Astrocyte of the hippocampus (primary cell): ENCODE measurements at regions not wholly inside any gene's neighbourhood (a gene's known extent, or its start where the extent isn't known, plus 50 kb on each side); places are given as distances from the start of the nearest gene placed in this dataset.

ENCODE experiments used
- DNase-seq: peaks from one replicate; pipeline ENCODE4 v3.0.0; 2011; ENCODE audit warnings: low read depth, low spot score

DNA sequence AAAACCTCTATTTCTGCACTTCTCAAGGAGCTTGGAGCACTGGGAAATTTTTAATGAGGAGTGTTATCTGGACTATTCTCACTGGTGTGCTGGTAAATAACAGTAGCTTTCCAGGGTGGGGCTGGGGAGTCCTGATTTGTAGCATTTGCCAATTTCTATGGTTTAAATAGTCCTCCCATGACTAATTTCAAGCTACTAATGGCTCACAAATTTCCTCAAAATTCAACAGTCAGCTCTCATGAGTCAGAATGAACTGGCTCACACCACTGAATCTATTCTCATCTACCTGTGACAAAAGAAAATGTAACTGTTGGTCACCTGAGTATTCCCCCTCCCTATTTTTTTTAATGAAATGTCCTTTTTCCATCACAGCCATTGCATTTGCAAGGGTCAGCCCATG is 449.6 kb downstream of the KIF16B start:
- DNase-seq: peak; percentile 11

DNA sequence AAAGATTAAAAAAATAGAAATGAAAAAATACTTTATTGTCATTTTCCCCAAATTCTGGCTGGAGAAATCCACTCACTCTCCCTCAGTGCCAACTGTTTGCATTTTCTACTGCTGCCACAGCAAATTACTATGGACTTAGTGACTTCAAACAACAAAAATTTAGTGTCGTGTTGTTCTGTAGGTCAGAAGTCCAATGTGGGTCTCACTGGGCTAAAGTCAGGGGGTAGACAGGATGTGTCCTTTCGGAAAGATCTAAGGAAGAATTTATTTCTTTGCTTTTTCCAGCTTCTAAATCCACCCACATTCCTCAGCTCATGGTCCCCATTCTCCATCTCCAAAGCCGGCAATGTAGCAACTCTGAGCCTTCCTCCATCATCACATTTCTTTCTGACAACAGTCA is 453.3 kb downstream of the KIF16B start:
- DNase-seq: no peak

- no peak for DNase-seq
Measured at GRCh38 chr20:16115911-16116552, 457.2 kb downstream of the KIF16B start.

- DNase-seq: no peak
Measured at GRCh38 chr20:16113736-16114135, 459.5 kb downstream of the KIF16B start.

GRCh38 chr20:16111852-16112412 is 461.3 kb downstream of the KIF16B start:
- DNase-seq: no peak

DNA sequence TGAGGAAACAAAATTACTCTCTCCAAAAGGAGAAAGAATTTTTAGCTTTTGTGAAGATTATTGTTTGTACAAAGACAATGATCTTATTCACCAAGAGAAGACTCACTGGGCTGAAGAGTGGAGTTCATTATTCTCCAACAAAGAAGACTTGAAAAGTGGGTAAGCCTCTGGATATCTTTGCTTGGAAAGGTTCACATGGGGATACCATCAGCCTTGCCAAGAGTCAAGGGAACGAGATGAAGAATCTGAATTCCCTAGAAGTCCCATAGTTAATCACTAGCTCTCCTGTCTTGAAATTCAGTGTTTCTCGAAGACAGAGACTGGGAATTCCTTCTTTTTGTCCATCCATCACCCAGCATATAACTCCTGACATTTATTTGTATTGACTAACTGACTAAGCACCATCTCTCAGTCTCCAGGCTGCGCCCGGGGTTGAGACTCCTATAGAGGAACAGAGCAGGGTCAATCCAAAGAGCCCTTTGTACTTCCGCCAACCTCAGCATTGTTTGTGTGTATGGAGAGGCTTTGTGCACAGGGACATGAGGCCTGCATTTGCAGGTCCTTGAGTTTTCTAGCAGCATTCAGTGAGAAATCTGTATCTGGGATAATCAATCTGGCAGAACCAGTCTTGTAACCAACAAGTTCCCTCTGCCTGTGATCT is 461.9 kb downstream of the KIF16B start:
- no peak for DNase-seq

DNA sequence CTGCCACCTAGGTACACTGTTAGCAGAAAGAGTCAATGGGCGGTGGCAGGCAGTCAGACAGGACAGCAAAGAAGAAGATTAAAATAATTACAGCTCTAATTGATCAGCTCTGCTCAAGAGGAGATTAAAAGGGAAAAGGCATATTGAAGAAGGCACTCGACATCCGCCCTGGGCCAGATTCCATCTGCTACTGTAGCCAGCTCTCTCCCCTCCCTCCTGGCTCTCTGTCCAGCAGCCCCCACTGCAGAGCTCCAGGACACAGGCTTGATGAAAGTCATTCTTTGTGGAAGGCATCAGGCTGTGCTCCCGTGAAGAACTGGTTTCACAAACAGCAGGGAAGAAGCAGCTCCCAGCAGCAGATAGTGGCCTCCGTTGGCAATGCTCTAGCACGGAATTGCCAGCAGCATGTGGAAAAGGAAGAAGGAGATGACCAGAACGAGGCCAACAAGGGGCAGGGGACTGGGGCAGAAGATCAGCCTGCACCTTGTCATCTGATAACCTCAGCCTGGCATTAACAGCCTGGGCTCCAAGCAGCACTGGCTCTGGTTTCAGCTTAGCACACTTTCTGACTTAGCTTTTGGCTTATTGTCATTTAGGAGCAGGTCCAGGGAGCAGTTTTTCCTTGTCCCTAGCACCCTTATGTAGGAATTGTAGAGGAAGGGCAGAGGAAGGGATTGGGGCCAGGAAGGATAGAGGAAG is 465.9 kb downstream of the KIF16B start:
- no peak for DNase-seq

- DNase-seq: peak; percentile 36
Measured at GRCh38 chr20:16106191-16106849, 466.9 kb downstream of the KIF16B start.

- DNase-seq: no peak
Measured at GRCh38 chr20:16104783-16105182, 468.5 kb downstream of the KIF16B start.
